ENCODE measurements at regions not wholly inside any gene's neighbourhood (a gene's known extent, or its start where the extent isn't known, plus 50 kb on each side); places are given as distances from the start of the nearest gene placed in this dataset.

GRCh38 chr10:78684947-78685346, 383.8 kb upstream of the ZMIZ1 start:
- H3K4me1 Mint-ChIP-seq (ENCODE audit: low read depth, unreplicated experiment): peaks cover 21% of the 10 kb centered on the region
- peaks cover 8% of the 10 kb centered on the region for H3K27me3 Mint-ChIP-seq (ENCODE audit: unreplicated experiment)
- H3K9me3 Mint-ChIP-seq (ENCODE audit: unreplicated experiment): peaks cover 10% of the 10 kb centered on the region
- peaks cover 5% of the 10 kb centered on the region for H3K36me3 Mint-ChIP-seq (ENCODE audit: unreplicated experiment)
- TF ChIP-seq, protein P1, sequence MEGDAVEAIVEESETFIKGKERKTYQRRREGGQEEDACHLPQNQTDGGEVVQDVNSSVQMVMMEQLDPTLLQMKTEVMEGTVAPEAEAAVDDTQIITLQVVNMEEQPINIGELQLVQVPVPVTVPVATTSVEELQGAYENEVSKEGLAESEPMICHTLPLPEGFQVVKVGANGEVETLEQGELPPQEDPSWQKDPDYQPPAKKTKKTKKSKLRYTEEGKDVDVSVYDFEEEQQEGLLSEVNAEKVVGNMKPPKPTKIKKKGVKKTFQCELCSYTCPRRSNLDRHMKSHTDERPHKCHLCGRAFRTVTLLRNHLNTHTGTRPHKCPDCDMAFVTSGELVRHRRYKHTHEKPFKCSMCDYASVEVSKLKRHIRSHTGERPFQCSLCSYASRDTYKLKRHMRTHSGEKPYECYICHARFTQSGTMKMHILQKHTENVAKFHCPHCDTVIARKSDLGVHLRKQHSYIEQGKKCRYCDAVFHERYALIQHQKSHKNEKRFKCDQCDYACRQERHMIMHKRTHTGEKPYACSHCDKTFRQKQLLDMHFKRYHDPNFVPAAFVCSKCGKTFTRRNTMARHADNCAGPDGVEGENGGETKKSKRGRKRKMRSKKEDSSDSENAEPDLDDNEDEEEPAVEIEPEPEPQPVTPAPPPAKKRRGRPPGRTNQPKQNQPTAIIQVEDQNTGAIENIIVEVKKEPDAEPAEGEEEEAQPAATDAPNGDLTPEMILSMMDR (IDR thresholded peaks at IDR 0.05; ENCODE audit: partially characterized antibody, unreplicated experiment): no peak
- H3K27ac Mint-ChIP-seq (ENCODE audit: unreplicated experiment): no peak overlapping the region
- H3K4me3 Mint-ChIP-seq (ENCODE audit: unreplicated experiment): no peak overlapping the region
- DNase-seq: no peak

- no peak for DNase-seq
- Mint-ChIP-seq H3K27ac (ENCODE audit: unreplicated experiment) (no peak overlapping the region), H3K9me3 (ENCODE audit: unreplicated experiment) (peaks cover 10% of the 10 kb centered on the region), H3K36me3 (ENCODE audit: unreplicated experiment) (peaks cover 5% of the 10 kb centered on the region), H3K4me3 (ENCODE audit: unreplicated experiment) (no peak overlapping the region), H3K4me1 (ENCODE audit: low read depth, unreplicated experiment) (peaks cover 21% of the 10 kb centered on the region), H3K27me3 (ENCODE audit: unreplicated experiment) (peaks cover 8% of the 10 kb centered on the region)
- TF ChIP-seq, protein P1 (IDR thresholded peaks at IDR 0.05; ENCODE audit: partially characterized antibody, unreplicated experiment): no peak
These were observed 383.2 kb upstream of the ZMIZ1 start for GRCh38 chr10:78685466-78686103.

DNA sequence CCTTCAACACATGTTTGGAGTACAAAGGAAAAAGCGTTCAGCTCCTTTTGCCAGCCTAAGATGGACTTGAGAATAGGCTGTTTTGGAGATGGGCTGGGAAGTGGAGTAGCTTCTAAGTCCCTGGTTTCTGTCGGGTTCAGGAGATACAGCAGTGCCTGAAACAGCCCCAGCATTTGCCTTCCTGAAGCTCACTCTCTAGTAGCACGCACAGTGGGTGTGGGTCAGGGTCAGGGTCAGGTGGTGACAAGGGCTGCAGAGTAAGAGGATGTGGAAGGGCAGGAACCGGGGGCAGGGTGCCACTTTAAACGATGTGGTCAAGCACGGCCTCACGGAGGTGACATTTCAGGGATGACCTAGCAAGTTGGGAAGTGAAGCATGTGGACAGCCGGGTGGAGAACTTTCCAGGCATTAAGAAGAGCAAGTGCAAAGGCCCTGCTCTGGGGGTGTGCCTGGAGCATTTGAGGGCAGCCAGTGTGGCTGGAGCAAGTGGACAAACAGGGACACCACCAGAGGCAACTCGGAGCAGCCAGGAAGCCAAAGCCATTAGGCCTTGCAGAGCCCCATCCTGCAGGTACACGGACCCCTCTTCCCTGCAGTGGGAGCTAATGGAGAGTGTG, 382.2 kb upstream of the ZMIZ1 start:
- Mint-ChIP-seq H3K4me3 (ENCODE audit: unreplicated experiment) (no peak overlapping the region), H3K27me3 (ENCODE audit: unreplicated experiment) (peaks cover 8% of the 10 kb centered on the region), H3K9me3 (ENCODE audit: unreplicated experiment) (peaks cover 6% of the 10 kb centered on the region), H3K27ac (ENCODE audit: unreplicated experiment) (no peak overlapping the region), H3K36me3 (ENCODE audit: unreplicated experiment) (peaks cover 5% of the 10 kb centered on the region), H3K4me1 (ENCODE audit: low read depth, unreplicated experiment) (peaks cover 21% of the 10 kb centered on the region)
- TF ChIP-seq, protein P1 (IDR thresholded peaks at IDR 0.05; ENCODE audit: partially characterized antibody, unreplicated experiment): no peak
- no peak for DNase-seq

DNA sequence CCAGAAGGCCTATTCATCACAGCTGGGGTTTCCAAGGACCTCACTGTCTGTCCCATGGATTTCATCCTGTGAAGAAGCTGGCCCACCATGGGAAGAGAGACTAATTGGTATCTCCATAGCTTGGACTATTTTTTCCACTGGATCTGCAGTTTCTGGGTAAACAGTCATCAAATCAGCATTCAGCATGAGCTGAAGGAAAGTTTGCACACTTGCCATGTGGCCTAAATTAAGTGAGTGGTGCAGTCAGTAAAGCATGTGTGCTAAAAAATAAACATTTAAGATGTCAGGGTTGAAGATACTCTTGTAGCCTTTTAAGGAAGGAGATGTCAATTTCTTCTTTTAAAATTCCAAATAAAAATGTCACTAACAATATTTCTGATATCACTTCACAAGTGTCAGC, 381.1 kb upstream of the ZMIZ1 start:
- TF ChIP-seq, protein P1 (IDR thresholded peaks at IDR 0.05; ENCODE audit: partially characterized antibody, unreplicated experiment): no peak
- peaks cover 4% of the 10 kb centered on the region for H3K36me3 Mint-ChIP-seq (ENCODE audit: unreplicated experiment)
- no peak for DNase-seq

GRCh38 chr10:78688230-78688900, 380.4 kb upstream of the ZMIZ1 start:
- Mint-ChIP-seq H3K27me3 (ENCODE audit: unreplicated experiment) (peaks cover 7% of the 10 kb centered on the region), H3K36me3 (ENCODE audit: unreplicated experiment) (no peaks in the 10 kb centered on the region), H3K9me3 (ENCODE audit: unreplicated experiment) (peaks cover 6% of the 10 kb centered on the region), H3K27ac (ENCODE audit: unreplicated experiment) (no peak overlapping the region), H3K4me1 (ENCODE audit: low read depth, unreplicated experiment) (peaks cover 21% of the 10 kb centered on the region), H3K4me3 (ENCODE audit: unreplicated experiment) (peak overlapping the region; percentile 5)
- no peak for DNase-seq
- TF ChIP-seq, protein P1 (IDR thresholded peaks at IDR 0.05; ENCODE audit: partially characterized antibody, unreplicated experiment): no peak

More for the DNA sequence above, 381.1 kb upstream of the ZMIZ1 start:
- Mint-ChIP-seq H3K27ac (ENCODE audit: unreplicated experiment) (no peak overlapping the region), H3K27me3 (ENCODE audit: unreplicated experiment) (peaks cover 9% of the 10 kb centered on the region), H3K4me3 (ENCODE audit: unreplicated experiment) (no peak overlapping the region), H3K4me1 (ENCODE audit: low read depth, unreplicated experiment) (peaks cover 21% of the 10 kb centered on the region), H3K9me3 (ENCODE audit: unreplicated experiment) (peaks cover 6% of the 10 kb centered on the region)
